ENCODE measurements at regions not wholly inside any gene's neighbourhood (a gene's known extent, or its start where the extent isn't known, plus 50 kb on each side); places are given as distances from the start of the nearest gene placed in this dataset.

- Mint-ChIP-seq H3K4me3 (no peak overlapping the region), H3K4me1 (ENCODE audit: low read depth) (no peaks in the 10 kb centered on the region), H3K36me3 (ENCODE audit: low read depth) (no peaks in the 10 kb centered on the region), H3K27me3 (ENCODE audit: low read depth) (no peaks in the 10 kb centered on the region), H3K27ac (no peak overlapping the region), H3K9me3 (ENCODE audit: insufficient read depth) (no peaks in the 10 kb centered on the region)
- ChIA-PET CTCF (no interaction called here), POLR2A (no interaction called here)
- no peak for ATAC-seq
- DNase-seq = no peak
These were observed 58.9 kb downstream of the IRX1 start for GRCh38 chr5:3654515-3654914.

GRCh38 chr5:3656803-3657202 is 61.2 kb downstream of the IRX1 start:
- Mint-ChIP-seq H3K27ac (no peak overlapping the region), H3K9me3 (ENCODE audit: insufficient read depth) (no peaks in the 10 kb centered on the region), H3K27me3 (ENCODE audit: low read depth) (no peaks in the 10 kb centered on the region), H3K4me3 (no peak overlapping the region), H3K36me3 (ENCODE audit: low read depth) (no peaks in the 10 kb centered on the region), H3K4me1 (ENCODE audit: low read depth) (no peaks in the 10 kb centered on the region)
- CTCF ChIA-PET = no interaction called here
- DNase-seq (no peak), ATAC-seq (no peak)
- POLR2A ChIA-PET = interaction anchor here (0.5 kb wide), 1 partner anchor 431 kb away, joined by 3 read pairs; no protein-coding TSS in a partner anchor

GRCh38 chr5:3657364-3658022 is 61.9 kb downstream of the IRX1 start:
- no peaks in the 10 kb centered on the region for H3K36me3 Mint-ChIP-seq (ENCODE audit: low read depth)
- DNase-seq (no peak), ATAC-seq (no peak)
- H3K4me1 Mint-ChIP-seq (ENCODE audit: low read depth) = no peaks in the 10 kb centered on the region
- CTCF ChIA-PET = no interaction called here
- H3K9me3 Mint-ChIP-seq (ENCODE audit: insufficient read depth) = no peaks in the 10 kb centered on the region
- POLR2A ChIA-PET = no interaction called here
- H3K4me3 Mint-ChIP-seq = no peak overlapping the region
- H3K27ac Mint-ChIP-seq = no peak overlapping the region
- no peaks in the 10 kb centered on the region for H3K27me3 Mint-ChIP-seq (ENCODE audit: low read depth)

- no peaks in the 10 kb centered on the region for H3K9me3 Mint-ChIP-seq (ENCODE audit: insufficient read depth)
- ChIA-PET CTCF (no interaction called here), POLR2A (no interaction called here)
- no peaks in the 10 kb centered on the region for H3K4me1 Mint-ChIP-seq (ENCODE audit: low read depth)
- no peak overlapping the region for H3K27ac Mint-ChIP-seq
- H3K4me3 Mint-ChIP-seq = no peak overlapping the region
- no peaks in the 10 kb centered on the region for H3K36me3 Mint-ChIP-seq (ENCODE audit: low read depth)
- no peak for ATAC-seq
- DNase-seq = no peak
- H3K27me3 Mint-ChIP-seq (ENCODE audit: low read depth) = no peaks in the 10 kb centered on the region
These were observed 63.3 kb downstream of the IRX1 start for GRCh38 chr5:3658929-3659328.

- H3K4me3 Mint-ChIP-seq = no peak overlapping the region
- no peaks in the 10 kb centered on the region for H3K27me3 Mint-ChIP-seq (ENCODE audit: low read depth)
- H3K27ac Mint-ChIP-seq = no peak overlapping the region
- H3K9me3 Mint-ChIP-seq (ENCODE audit: insufficient read depth) = no peaks in the 10 kb centered on the region
- ATAC-seq (no peak), DNase-seq (no peak)
- ChIA-PET POLR2A (no interaction called here), CTCF (no interaction called here)
- no peaks in the 10 kb centered on the region for H3K4me1 Mint-ChIP-seq (ENCODE audit: low read depth)
- H3K36me3 Mint-ChIP-seq (ENCODE audit: low read depth) = no peaks in the 10 kb centered on the region
These were observed 64.3 kb downstream of the IRX1 start for GRCh38 chr5:3659907-3660306.

- no peak overlapping the region for H3K4me3 Mint-ChIP-seq
- ChIA-PET CTCF (no interaction called here), POLR2A (no interaction called here)
- no peaks in the 10 kb centered on the region for H3K27me3 Mint-ChIP-seq (ENCODE audit: low read depth)
- H3K4me1 Mint-ChIP-seq (ENCODE audit: low read depth) = no peaks in the 10 kb centered on the region
- no peak overlapping the region for H3K27ac Mint-ChIP-seq
- ATAC-seq (no peak), DNase-seq (no peak)
- no peaks in the 10 kb centered on the region for H3K9me3 Mint-ChIP-seq (ENCODE audit: insufficient read depth)
- no peaks in the 10 kb centered on the region for H3K36me3 Mint-ChIP-seq (ENCODE audit: low read depth)
These were observed 65.0 kb downstream of the IRX1 start for GRCh38 chr5:3660630-3661029.

- ATAC-seq (no peak), DNase-seq (no peak)
- ChIA-PET CTCF (no interaction called here), POLR2A (no interaction called here)
- Mint-ChIP-seq H3K27me3 (ENCODE audit: low read depth) (no peaks in the 10 kb centered on the region), H3K4me1 (ENCODE audit: low read depth) (no peaks in the 10 kb centered on the region), H3K9me3 (ENCODE audit: insufficient read depth) (peaks cover 4% of the 10 kb centered on the region), H3K4me3 (no peak overlapping the region), H3K27ac (no peak overlapping the region), H3K36me3 (ENCODE audit: low read depth) (no peaks in the 10 kb centered on the region)
These were observed 66.2 kb downstream of the IRX1 start for GRCh38 chr5:3661755-3662296.

- Mint-ChIP-seq H3K4me1 (ENCODE audit: low read depth) (no peaks in the 10 kb centered on the region), H3K27ac (no peak overlapping the region), H3K9me3 (ENCODE audit: insufficient read depth) (peaks cover 4% of the 10 kb centered on the region), H3K36me3 (ENCODE audit: low read depth) (no peaks in the 10 kb centered on the region), H3K27me3 (ENCODE audit: low read depth) (no peaks in the 10 kb centered on the region), H3K4me3 (no peak overlapping the region)
- ChIA-PET POLR2A (no interaction called here), CTCF (no interaction called here)
- DNase-seq (no peak), ATAC-seq (no peak)
These were observed 66.7 kb downstream of the IRX1 start for GRCh38 chr5:3662344-3662743.

- no peaks in the 10 kb centered on the region for H3K4me1 Mint-ChIP-seq (ENCODE audit: low read depth)
- H3K27ac Mint-ChIP-seq = no peak overlapping the region
- ChIA-PET CTCF (no interaction called here), POLR2A (no interaction called here)
- H3K4me3 Mint-ChIP-seq = no peak overlapping the region
- H3K27me3 Mint-ChIP-seq (ENCODE audit: low read depth) = no peaks in the 10 kb centered on the region
- no peaks in the 10 kb centered on the region for H3K36me3 Mint-ChIP-seq (ENCODE audit: low read depth)
- DNase-seq (no peak), ATAC-seq (no peak)
- H3K9me3 Mint-ChIP-seq (ENCODE audit: insufficient read depth) = peaks cover 4% of the 10 kb centered on the region
These were observed 75.7 kb downstream of the IRX1 start for GRCh38 chr5:3671337-3671736.

- Mint-ChIP-seq H3K27ac (no peak overlapping the region), H3K27me3 (ENCODE audit: low read depth) (no peaks in the 10 kb centered on the region), H3K36me3 (ENCODE audit: low read depth) (no peaks in the 10 kb centered on the region), H3K4me1 (ENCODE audit: low read depth) (no peaks in the 10 kb centered on the region), H3K4me3 (no peak overlapping the region), H3K9me3 (ENCODE audit: insufficient read depth) (no peaks in the 10 kb centered on the region)
- CTCF ChIA-PET = no interaction called here
- DNase-seq = no peak
- ATAC-seq = no peak
- POLR2A ChIA-PET = no interaction called here
These were observed 83.2 kb downstream of the IRX1 start for GRCh38 chr5:3678801-3679200.

- ChIA-PET CTCF (no interaction called here), POLR2A (no interaction called here)
- Mint-ChIP-seq H3K4me1 (ENCODE audit: low read depth) (no peaks in the 10 kb centered on the region), H3K27ac (no peak overlapping the region), H3K9me3 (ENCODE audit: insufficient read depth) (no peaks in the 10 kb centered on the region), H3K36me3 (ENCODE audit: low read depth) (no peaks in the 10 kb centered on the region), H3K27me3 (ENCODE audit: low read depth) (no peaks in the 10 kb centered on the region), H3K4me3 (no peak overlapping the region)
- no peak for DNase-seq
- no peak for ATAC-seq
These were observed 85.2 kb downstream of the IRX1 start for GRCh38 chr5:3680821-3681220.

- no peak overlapping the region for H3K4me3 Mint-ChIP-seq
- POLR2A ChIA-PET = no interaction called here
- H3K4me1 Mint-ChIP-seq (ENCODE audit: low read depth) = no peaks in the 10 kb centered on the region
- CTCF ChIA-PET = no interaction called here
- no peak for DNase-seq
- H3K27ac Mint-ChIP-seq = no peak overlapping the region
- no peak for ATAC-seq
- H3K36me3 Mint-ChIP-seq (ENCODE audit: low read depth) = no peaks in the 10 kb centered on the region
- H3K9me3 Mint-ChIP-seq (ENCODE audit: insufficient read depth) = no peaks in the 10 kb centered on the region
- no peaks in the 10 kb centered on the region for H3K27me3 Mint-ChIP-seq (ENCODE audit: low read depth)
These were observed 88.5 kb downstream of the IRX1 start for GRCh38 chr5:3684118-3684517.

GRCh38 chr5:3684771-3685354 is 89.2 kb downstream of the IRX1 start:
- POLR2A ChIA-PET = no interaction called here
- no peaks in the 10 kb centered on the region for H3K4me1 Mint-ChIP-seq (ENCODE audit: low read depth)

More at GRCh38 chr5:3684771-3685354, 89.2 kb downstream of the IRX1 start:
- H3K36me3 Mint-ChIP-seq (ENCODE audit: low read depth) = no peaks in the 10 kb centered on the region
- H3K27ac Mint-ChIP-seq = no peak overlapping the region
- no peaks in the 10 kb centered on the region for H3K27me3 Mint-ChIP-seq (ENCODE audit: low read depth)
- no peak overlapping the region for H3K4me3 Mint-ChIP-seq
- ATAC-seq (no peak), DNase-seq (no peak)
- H3K9me3 Mint-ChIP-seq (ENCODE audit: insufficient read depth) = no peaks in the 10 kb centered on the region
- CTCF ChIA-PET = no interaction called here
